ENCODE measurements at regions not wholly inside any gene's neighbourhood (a gene's known extent, or its start where the extent isn't known, plus 50 kb on each side); places are given as distances from the start of the nearest gene placed in this dataset.

DNA sequence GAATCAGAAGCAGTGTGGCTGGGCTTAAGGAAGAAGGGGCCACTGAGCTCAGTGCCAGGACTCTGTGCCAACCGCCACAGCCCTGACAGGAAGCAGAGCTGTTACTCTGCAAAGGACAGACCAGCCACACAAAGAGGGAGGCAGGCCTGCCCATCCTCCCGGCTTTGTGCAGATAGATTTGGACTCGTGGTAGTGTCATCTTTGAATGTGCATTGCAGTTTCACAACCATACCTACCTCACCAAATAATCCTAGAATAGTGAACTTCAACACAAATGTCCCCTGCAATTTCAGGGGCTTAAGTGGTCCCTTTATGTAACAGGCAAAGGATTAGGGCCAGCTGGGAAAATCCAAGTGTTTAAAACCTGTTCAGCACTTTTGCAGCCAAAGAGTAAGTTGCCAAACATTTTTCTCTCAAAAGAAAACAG is 55.1 kb upstream of the CLDN10 start:
- no peak for DNase-seq (ENCODE audit: low spot score)

DNA sequence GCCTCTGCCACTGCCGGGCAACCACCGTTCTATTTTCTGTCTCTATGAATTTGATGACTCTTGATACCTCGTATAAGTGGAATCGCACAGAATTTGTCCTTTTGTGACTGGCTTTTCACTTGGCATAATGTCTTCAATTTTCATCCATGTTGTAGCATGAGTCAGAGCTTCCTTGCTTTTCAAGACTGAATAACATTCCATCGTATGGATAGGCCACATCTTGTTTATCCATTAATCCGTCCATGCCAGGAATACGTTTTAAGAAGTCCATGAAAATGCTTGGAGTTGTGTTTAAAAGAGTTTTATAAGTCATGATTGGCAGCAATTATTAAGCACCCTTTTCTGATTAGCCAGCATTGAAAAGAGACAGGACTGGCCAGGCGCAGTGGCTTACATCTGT is 53.6 kb upstream of the CLDN10 start:
- no peak for DNase-seq (ENCODE audit: low spot score)

DNA sequence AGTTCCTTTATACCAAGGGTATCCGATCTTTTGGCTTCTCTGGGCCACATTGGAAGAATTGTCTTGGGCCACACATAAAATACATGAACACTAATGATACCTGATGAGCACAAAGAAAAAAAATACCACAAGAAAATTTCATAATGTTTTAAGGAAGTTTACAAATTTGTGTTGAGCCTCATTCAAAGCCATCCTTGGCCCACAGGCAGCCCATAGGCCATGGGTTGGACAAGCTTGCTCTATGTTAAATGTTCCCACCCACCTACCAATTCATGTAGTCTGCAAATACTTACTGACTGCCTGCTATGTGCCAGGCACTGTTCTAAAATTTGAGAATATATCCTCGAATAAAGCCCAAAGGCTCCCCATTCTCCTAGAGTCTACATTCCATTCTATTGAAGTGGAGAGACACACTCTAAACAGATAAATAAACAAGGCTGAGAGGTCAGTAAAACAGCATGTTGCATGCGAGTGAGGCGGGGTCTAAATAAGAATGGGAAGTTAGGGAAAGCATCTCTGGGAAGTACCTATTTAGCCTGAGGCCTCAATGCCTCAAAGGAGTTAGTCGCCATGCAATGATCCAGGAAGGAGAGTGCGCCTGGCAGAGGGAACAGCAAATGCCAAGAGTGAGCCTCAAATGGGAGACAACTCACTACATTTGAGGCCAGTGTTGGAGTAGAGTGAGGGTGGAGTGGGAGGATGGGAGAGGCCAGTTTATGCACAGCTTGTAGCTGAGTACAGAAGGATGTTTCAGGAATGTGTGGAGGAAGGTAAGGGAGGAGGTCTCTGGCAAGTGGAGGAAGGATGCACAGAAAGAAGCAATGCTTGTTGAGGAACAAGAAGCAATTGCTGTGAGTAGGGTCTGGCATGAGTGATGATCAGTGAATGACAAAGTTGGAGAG is 52.5 kb upstream of the CLDN10 start:
- no peak for DNase-seq (ENCODE audit: low spot score)

DNA sequence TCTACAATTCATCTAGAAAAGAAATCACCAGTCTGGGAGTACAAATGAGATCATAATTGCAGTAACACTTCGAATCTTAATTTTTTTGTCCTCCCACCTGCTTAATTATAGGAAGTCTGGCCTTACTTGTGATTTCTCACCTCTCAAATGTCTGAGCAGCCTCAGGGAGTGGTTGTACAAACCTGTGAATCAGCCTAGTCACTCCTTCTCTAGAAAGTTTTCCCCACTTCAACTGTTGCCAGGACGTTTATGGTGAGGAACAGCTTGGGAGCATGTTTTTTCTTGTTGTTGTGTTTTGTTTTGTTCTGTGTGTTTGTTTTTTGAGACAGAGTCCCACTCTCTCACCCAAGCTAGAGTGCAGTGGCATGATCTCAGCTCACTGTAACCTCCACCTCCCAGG is 50.3 kb upstream of the CLDN10 start:
- no peak for DNase-seq (ENCODE audit: low spot score)
